ENCODE measurements at regions not wholly inside any gene's neighbourhood (a gene's known extent, or its start where the extent isn't known, plus 50 kb on each side); places are given as distances from the start of the nearest gene placed in this dataset.

- DNase-seq: no peak
Observed at GRCh38 chr16:9521749-9522370, 430.4 kb downstream of the HAPSTR1 start.

DNA sequence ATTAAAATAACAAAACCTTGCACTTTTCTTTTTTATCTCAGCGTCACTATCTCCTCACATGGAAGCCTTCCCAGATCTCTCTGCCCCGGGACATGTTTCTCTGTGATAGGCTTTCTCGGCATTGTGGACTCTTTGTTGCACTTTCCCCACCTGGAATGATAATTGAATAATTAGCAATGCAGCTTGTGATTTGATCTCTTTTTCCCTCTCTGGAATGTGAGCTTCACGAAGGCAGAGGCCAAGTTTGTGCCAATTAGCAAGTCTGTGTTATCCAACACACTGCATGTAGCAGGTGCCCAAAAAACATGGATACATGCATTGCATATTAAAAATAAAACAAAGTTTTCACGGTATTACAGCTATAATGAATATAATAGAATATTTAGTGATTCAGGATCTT, 431.2 kb downstream of the HAPSTR1 start:
- no peak for DNase-seq

GRCh38 chr16:9523994-9524393, 432.6 kb downstream of the HAPSTR1 start:
- DNase-seq: no peak

DNA sequence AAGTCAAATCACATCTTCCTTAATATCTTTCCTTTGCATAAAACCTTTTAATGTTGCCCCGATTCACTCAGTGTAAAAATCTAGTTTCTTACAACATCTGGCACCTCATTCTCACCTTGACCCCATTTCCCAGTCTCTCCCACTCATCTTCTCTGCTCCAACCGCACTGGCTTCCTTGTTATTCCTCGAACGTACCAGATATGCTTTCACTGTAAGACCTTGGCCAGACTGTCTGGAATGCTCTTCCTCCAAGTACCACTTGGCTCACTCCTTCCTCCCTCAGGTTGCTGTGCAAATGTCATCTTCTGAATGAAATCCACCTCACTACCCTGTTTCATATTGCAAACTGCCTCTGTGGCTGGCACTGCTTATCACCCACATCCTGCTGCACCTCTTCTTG, 433.6 kb downstream of the HAPSTR1 start:
- DNase-seq: no peak

DNA sequence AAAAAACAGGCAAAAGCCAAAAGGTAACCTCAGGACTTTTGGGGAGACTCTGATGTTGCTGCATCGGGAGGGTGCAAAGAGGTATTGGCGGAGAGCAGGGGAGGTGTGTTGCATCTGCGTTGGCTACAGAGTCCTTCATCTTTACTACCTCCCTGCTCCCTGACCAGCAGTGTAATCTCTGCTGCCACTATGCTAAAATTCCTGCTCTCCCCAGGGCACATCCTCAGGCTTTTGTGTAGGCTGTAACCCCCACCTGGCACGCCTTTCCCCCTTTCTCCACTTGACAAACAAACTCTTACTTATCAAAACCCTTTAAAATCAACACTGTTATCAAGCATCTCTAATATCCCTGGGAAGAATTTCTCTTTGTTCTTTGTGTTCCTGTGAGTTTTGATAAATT, 435.3 kb downstream of the HAPSTR1 start:
- no peak for DNase-seq

DNA sequence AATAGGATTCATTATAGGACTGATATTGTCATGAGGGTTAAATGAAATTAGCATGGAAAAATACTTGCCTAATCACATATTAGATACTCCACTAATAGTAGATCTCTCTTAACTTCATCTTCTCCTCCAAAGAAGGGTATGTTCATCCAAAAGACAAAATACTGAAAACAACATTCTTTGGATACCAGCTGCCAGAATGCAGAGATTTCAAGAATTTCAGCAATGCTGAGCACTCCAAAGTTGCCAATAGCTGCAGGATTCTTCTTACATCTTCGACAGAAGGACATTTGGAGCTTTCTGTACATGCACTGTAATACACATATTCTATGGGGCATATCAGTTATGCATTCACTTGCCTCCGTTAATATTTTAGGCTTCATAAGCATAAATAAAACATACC, 436.5 kb downstream of the HAPSTR1 start:
- no peak for DNase-seq

GRCh38 chr16:9528511-9529079, 437.2 kb downstream of the HAPSTR1 start:
- DNase-seq: no peak

GRCh38 chr16:9533042-9533441, 441.6 kb downstream of the HAPSTR1 start:
- DNase-seq: no peak

GRCh38 chr16:9534759-9535158, 443.3 kb downstream of the HAPSTR1 start:
- DNase-seq: no peak

GRCh38 chr16:9536905-9537304, 445.5 kb downstream of the HAPSTR1 start:
- DNase-seq: no peak

GRCh38 chr16:9539346-9539745, 447.9 kb downstream of the HAPSTR1 start:
- no peak for DNase-seq

- DNase-seq: no peak
Observed at GRCh38 chr16:9541723-9542122, 450.3 kb downstream of the HAPSTR1 start.

DNA sequence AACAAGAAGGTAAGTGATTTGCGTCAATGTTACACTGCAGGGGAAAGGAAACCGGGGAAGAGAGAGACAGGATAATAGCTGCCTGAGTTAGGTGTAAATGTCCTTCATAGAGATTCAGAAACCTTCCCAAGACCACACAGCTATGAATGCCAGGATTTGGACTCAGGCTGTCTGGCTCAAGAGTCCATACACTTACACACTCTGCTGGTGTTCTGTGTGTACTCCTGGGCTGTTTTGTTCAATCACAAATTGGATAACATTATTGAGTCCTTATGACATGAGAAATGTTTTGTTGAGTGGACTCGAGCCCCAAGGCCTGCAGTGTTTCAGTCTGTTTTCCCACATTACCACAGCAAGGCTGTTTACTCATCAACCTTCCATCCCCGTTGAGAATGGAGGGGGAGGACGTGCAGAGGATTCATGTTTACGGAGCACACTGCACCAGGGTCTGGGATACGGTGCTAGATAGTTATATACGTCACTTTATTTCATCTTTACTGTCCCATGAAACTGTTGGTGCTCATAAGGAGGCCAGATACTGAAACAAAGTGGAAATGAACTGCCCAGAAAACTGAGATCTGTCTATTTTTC, 450.8 kb downstream of the HAPSTR1 start:
- no peak for DNase-seq

- no peak for DNase-seq
Observed at GRCh38 chr16:9545522-9546437, 454.3 kb downstream of the HAPSTR1 start.

GRCh38 chr16:9546438-9546786, 455.0 kb downstream of the HAPSTR1 start:
- DNase-seq: no peak

DNA sequence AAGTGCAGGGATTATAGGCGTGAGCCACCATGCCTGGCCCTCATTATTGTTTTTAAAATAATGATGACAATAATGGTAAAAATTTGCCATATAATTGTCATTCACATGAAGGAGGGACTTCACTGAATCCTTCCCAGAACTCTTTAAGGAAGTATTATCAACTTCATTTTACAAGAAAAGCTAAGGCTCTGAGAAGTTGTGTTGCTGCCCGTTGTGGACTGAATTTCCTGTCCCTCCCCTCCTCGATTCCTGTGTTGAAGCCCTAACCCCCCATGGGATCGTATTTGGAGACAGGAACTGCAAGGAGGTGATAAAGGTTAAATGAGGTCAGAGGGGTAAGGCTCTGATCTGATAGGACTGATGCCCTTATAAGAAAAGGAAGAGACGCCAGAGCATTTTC, 458.0 kb downstream of the HAPSTR1 start:
- no peak for DNase-seq

DNA sequence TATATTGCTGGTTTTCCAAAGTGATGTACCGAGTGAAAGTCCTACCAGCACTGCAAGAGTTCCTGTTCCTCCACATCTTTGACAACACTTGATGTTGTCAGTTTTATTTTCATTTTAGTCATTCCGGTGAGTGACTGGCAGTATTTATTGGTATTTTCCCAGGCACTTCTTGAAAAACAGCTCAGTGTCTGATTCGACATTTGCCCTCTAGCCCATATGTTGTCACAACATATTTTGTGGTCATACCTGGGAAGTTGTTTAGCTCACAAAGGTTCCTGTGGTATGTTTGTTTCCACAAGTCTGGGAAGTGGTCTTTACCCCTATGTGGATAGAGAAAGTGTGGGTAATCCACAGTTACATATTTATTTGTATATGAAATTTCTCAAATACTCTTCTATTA, 463.6 kb downstream of the HAPSTR1 start:
- no peak for DNase-seq

DNA sequence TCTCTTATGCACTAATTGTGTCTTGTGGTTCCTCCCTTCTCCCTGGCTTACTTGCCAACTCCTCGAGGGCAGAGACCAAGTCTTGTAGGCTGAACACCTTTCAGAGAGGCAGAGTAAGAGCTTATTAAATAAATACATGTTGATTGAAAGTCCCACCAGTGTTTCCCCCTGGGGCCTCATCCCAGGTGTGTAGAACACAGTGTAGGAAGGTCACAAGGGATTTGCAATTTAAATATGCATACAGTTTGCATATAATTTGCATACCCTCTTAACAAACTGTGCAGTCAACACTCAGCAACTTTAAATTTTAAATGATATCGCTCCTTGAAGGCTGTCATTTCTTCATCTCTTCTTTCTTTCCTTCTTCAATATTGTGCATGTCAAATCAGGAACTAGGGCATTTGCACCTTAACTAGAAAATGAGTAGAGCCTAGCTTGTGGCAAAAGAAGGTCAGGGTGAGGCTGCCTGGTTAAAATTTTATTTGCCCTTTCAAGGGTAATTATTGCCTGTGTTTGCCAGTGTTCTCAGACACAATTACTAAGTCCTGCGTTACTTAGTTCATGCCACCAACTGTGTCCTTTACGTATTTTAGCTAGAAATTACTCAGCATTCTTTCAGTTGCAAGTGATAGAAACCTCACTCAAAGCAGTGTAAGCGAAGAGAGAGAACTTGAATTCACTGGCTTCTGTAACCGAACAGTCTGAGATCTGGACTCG, 465.7 kb downstream of the HAPSTR1 start:
- DNase-seq: no peak

DNA sequence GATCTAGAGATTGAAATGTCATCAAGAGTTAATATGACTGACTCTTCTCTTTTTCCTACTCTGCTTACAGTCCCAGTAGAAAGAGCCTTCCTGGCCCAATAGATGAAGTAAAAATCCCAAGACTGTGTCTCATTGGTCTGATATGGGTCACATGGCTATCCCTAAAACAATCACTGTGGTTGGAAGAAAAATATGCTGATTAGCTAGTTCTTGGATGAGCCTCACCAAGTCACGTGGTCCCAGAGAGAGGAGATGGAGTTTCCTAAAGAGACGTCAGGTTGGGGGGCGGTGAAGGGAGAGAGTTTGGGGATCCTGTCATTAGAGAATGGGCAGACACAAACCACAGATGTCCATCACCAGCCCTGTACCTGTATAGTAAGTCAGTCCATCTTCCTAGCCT, 466.3 kb downstream of the HAPSTR1 start:
- DNase-seq: no peak

DNA sequence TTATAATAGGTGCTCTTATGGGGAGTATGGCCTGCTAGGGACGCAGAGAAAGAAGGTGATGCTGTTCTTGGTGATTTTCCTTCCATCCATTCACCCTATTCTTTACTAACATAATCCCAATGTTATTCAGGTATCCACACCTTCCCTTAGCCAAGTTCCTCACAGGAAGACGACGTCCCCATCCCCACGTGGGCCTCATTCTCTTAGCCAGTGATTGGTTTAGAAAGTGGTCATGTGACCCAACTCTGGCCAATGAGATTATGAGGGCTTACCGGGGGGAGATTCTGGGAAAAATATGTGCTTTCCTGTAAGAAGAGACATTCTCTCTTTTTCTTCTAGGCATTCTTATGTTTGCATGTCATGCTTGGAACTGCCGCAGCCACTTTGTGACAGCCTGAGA, 474.7 kb downstream of the HAPSTR1 start:
- DNase-seq: no peak

- peak in 1 of 3 donors; percentile 6 for DNase-seq
Observed at GRCh38 chr16:9567666-9568065, 476.2 kb downstream of the HAPSTR1 start.

DNA sequence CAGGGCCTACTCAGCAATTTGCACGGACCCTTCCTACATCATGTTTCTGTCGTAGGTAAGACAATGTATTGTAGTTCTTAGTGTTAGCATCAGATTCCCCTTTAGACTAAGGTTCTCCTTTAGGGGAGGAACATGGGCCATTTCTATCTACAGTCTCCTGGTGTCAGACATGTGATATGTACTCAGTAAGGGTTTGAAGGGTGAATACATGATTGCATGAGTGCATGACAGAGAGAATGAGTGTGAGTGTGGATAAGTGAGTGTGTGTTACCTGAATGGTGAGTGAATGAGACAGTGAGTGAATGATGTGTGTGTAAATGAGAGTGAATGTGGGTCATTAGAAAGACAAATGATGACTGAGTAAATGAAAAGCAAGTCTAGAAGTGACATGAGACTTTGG, 476.8 kb downstream of the HAPSTR1 start:
- DNase-seq: no peak
